Testis (tissue), 2 donors: ENCODE measurements at regions not wholly inside any gene's neighbourhood (a gene's known extent, or its start where the extent isn't known, plus 50 kb on each side); places are given as distances from the start of the nearest gene placed in this dataset.

Experiments used
- DNase-seq: peaks from one replicate; pipeline ENCODE4 v3.0.0-alpha.2; 2019
- H3K27ac ChIP-seq, 2 donors: fragments of 200-600 bp; sonication (generic); one replicate each; pipeline ENCODE4 v1.5.1; 2019
- H3K27me3 ChIP-seq: fragments of 200-600 bp; sonication (generic); one replicate; pipeline ENCODE4 v1.5.1; 2019
- H3K36me3 ChIP-seq: fragments of 200-600 bp; sonication (generic); one replicate; pipeline ENCODE4 v1.5.1; 2017; ENCODE audit warnings: low read depth; ENCODE audit errors: missing control alignments
- H3K4me1 ChIP-seq: fragments of 200-600 bp; sonication (generic); one replicate; pipeline ENCODE4 v1.5.1; 2019
- H3K4me3 ChIP-seq, 2 donors: fragments of 200-600 bp; sonication (generic); one replicate each; pipeline ENCODE4 v1.5.1; 2017 to 2019
- H3K9me3 ChIP-seq: fragments of 200-600 bp; sonication (generic); one replicate; pipeline ENCODE4 v1.5.1; 2017
- POLR2A ChIP-seq: fragments of 450-650 bp; IDR thresholded peaks from one replicate; pipeline ENCODE4 v1.6.1; 2017; ENCODE audit warnings: antibody characterized with exemption, mild to moderate bottlenecking, moderate library complexity
- WGBS, 2 donors: methylation state at CpG; one replicate each; pipeline ENCODE4 v1.1.5; 2018; 5-methylcytosine and 5-hydroxymethylcytosine counted together
- intact Hi-C: fragments of 100-400 bp; cut with DNase I; formaldehyde crosslinking; loops from one replicate; pipeline ENCODE4 v1.15.1; 2023; ENCODE audit warnings: low total_unique reads
- TF ChIP-seq, protein P1 (sequence below), 3 experiments: fragments of 450-650 bp in 2 of 3; fragments of 200-600 bp in 1 of 3; sonication (generic) in 1 of 3; IDR thresholded peaks; one replicate each; pipeline ENCODE4 v1.5.1; 2016 to 2019; ENCODE audit warnings: antibody characterized with exemption in 3 of 3, mild to moderate bottlenecking in 2 of 3, moderate library complexity in 1 of 3

DNA sequence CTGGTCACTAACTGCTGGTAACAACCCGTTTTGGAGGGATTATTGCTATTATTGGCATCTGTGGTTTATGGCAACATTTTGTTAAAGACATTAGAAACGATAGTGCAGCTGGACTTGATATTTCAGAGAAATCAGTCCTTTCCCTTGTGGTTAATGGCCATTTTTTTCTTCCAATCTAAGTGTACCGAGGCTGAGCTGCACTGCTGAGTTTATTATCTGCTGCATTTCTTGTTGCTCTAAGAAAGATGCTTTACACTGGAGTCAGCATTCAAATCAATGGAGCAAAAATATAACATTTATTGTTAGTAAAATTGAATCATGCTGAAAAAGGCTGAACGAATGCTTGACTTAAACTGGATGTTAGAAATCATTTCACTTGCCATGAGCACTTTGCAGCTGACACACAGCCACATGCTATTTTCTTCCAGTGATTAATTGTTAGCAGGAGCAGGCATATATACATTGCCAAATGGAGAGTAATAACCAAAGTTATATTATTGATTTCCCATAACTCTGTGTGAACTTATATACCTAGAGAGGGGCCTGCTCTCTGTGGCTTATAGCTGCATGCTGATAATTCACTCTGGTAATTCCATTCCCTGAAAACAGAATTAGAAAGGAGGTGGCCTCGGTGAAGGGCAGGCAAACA is 66.5 kb upstream of the TTC29 start:
- H3K27ac ChIP-seq = no peak overlapping the region
- no peaks in the 10 kb centered on the region for H3K4me1 ChIP-seq
- H3K9me3 ChIP-seq = no peaks in the 10 kb centered on the region
- no peaks in the 10 kb centered on the region for H3K27me3 ChIP-seq
- no peak for DNase-seq
- H3K4me3 ChIP-seq = no peak overlapping the region
- intact Hi-C loops = no loop called here
- WGBS, 2 donors = 58 to 69% methylated on average over 5 of the region's 5 CpGs
- H3K36me3 ChIP-seq = no peaks in the 10 kb centered on the region
- TF ChIP-seq POLR2A = no peak
- TF ChIP-seq, protein P1, sequence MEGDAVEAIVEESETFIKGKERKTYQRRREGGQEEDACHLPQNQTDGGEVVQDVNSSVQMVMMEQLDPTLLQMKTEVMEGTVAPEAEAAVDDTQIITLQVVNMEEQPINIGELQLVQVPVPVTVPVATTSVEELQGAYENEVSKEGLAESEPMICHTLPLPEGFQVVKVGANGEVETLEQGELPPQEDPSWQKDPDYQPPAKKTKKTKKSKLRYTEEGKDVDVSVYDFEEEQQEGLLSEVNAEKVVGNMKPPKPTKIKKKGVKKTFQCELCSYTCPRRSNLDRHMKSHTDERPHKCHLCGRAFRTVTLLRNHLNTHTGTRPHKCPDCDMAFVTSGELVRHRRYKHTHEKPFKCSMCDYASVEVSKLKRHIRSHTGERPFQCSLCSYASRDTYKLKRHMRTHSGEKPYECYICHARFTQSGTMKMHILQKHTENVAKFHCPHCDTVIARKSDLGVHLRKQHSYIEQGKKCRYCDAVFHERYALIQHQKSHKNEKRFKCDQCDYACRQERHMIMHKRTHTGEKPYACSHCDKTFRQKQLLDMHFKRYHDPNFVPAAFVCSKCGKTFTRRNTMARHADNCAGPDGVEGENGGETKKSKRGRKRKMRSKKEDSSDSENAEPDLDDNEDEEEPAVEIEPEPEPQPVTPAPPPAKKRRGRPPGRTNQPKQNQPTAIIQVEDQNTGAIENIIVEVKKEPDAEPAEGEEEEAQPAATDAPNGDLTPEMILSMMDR (IDR thresholded peaks at IDR 0.05) = no peak

DNA sequence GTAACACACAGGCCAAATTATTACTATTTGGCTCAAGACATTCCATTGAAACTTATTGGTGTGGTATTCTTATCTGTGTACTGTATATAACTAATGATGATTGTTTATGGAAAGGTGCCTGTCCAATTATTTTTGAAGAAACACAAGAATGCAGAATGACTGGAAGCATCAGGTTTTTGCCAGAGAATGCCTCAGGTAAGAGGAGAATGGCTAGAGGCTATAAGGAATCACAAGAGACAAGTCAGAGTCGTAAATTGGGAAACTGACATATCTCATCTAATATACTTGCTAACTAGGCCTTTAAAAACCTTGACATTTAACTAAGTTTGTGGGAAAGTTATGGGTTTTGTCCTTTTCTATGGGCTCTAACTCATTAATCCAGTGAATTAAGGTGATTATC is 69.3 kb upstream of the TTC29 start:
- no peak for DNase-seq
- Histone ChIP-seq H3K36me3 (no peaks in the 10 kb centered on the region), H3K27ac (no peak overlapping the region), H3K27me3 (no peaks in the 10 kb centered on the region), H3K9me3 (no peaks in the 10 kb centered on the region), H3K4me3 (no peak overlapping the region), H3K4me1 (no peaks in the 10 kb centered on the region)
- intact Hi-C loops = no loop called here
- no peak for TF ChIP-seq POLR2A
- TF ChIP-seq, protein P1 (IDR thresholded peaks at IDR 0.05) = no peak
- 60 to 80% methylated on average over 1 of the region's 1 CpG for WGBS, 2 donors

DNA sequence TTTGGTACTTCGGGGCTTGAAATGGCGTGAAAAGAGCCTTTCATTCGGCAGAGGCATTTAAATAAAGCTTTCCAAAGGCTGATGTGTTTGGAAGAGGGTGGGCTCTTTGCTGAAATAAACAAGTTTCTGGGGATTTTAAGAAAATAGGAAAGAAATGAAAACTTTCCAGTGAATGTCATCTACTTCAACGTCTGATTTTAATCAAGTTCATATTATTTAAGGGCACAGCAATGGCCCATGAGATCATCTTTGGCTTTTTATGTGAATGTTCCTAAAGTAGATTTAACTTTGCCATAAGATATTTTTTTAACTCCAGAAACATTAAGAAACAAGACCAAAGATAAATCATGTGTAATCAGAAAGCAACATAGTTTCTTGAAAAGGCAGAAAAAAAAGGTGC is 69.8 kb upstream of the TTC29 start:
- no peaks in the 10 kb centered on the region for H3K9me3 ChIP-seq
- 39 to 50% methylated on average over 4 of the region's 4 CpGs for WGBS, 2 donors
- no peaks in the 10 kb centered on the region for H3K4me1 ChIP-seq
- intact Hi-C loops = no loop called here
- no peaks in the 10 kb centered on the region for H3K27me3 ChIP-seq
- TF ChIP-seq, protein P1 (IDR thresholded peaks at IDR 0.05) = no peak
- no peak for TF ChIP-seq POLR2A
- no peaks in the 10 kb centered on the region for H3K36me3 ChIP-seq
- no peak for DNase-seq
- H3K4me3 ChIP-seq = no peak overlapping the region
- H3K27ac ChIP-seq = no peak overlapping the region

DNA sequence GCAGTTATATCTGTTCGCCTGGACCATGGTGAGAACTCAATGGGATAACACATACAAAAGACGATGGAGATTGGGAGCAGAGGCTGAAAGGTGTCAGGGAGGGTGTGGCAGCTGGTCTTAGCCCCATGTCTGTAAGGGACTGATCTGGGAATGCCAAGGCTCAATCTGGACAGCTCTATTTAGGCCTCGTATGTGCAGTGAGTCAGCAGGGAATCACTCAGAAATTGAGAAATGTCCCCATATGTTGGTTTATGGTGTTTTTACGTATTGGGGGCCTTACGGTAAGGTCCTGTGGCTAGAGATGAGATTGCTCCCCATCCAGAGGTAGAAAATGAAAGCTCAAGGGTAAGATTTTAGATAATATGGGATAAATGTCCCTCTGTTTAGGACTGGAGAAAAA is 71.4 kb upstream of the TTC29 start:
- WGBS, 2 donors = 92 to 96% methylated on average over 5 of the region's 5 CpGs
- Histone ChIP-seq H3K27ac (no peak overlapping the region), H3K27me3 (no peaks in the 10 kb centered on the region), H3K4me3 (no peak overlapping the region), H3K36me3 (no peaks in the 10 kb centered on the region), H3K9me3 (no peaks in the 10 kb centered on the region), H3K4me1 (no peaks in the 10 kb centered on the region)
- intact Hi-C loops = no loop called here
- TF ChIP-seq POLR2A = no peak
- TF ChIP-seq, protein P1 (IDR thresholded peaks at IDR 0.05) = no peak
- DNase-seq = no peak

DNA sequence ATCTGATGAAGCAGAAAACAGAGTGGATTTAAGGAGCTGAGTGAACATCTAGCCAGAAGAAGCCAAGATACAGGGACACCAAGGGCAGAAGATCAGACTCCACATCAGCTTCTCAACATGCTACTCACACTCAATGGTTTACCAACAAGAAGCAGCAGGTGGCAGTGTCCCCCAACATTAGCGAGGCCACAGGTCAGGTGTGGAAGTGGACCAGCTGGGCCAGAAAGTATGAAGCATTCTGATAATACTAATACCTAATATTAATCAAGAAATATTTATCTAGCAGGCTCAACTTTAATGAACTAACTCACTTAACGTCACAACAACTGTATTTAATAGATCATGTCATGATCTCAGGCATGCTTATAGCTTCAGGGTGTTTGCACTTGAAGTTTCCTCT is 73.4 kb upstream of the TTC29 start:
- WGBS, 2 donors = 79 to 88% methylated on average over 2 of the region's 2 CpGs
- peak; percentile 83 for DNase-seq
- intact Hi-C loops = no loop called here

More for the DNA sequence above, 73.4 kb upstream of the TTC29 start:
- Histone ChIP-seq H3K27me3 (no peaks in the 10 kb centered on the region), H3K27ac (no peak overlapping the region), H3K4me1 (no peaks in the 10 kb centered on the region), H3K4me3 (no peak overlapping the region), H3K36me3 (no peaks in the 10 kb centered on the region), H3K9me3 (no peaks in the 10 kb centered on the region)
- TF ChIP-seq, protein P1 (IDR thresholded peaks at IDR 0.05) = peak; percentile 53 to 59 (median 55)
- no peak for TF ChIP-seq POLR2A
